Suprapubic skin (tissue), 4 donors: ENCODE measurements at regions not wholly inside any gene's neighbourhood (a gene's known extent, or its start where the extent isn't known, plus 50 kb on each side); places are given as distances from the start of the nearest gene placed in this dataset.
"Not testable (repeated sequence)": the region's sequence is repeated elsewhere in the genome, so short reads cannot be mapped to it uniquely, and the experiment has no call there.

Source experiments
- CTCF ChIP-seq, 2 donors: fragments of 200-600 bp in 1 of 2; fragments of 450-650 bp in 1 of 2; sonication (generic) in 1 of 2; IDR thresholded peaks; one replicate each; pipeline ENCODE4 v1.5.1; 2016 to 2019; ENCODE audit warnings: antibody characterized with exemption in 2 of 2, mild to moderate bottlenecking in 1 of 2, moderate library complexity in 1 of 2
- EP300 ChIP-seq: sonication (generic); formaldehyde crosslinking; IDR thresholded peaks from one replicate; pipeline ENCODE4 v1.6.1; 2017; ENCODE audit warnings: antibody characterized with exemption
- POLR2A ChIP-seq, 2 donors: fragments of 450-650 bp; IDR thresholded peaks; one replicate each; pipeline ENCODE4 v1.6.1; 2017; ENCODE audit warnings: antibody characterized with exemption in 2 of 2, mild to moderate bottlenecking in 2 of 2, moderate library complexity in 2 of 2
- POLR2AphosphoS5 ChIP-seq, 3 donors: sonication (generic); formaldehyde crosslinking; IDR thresholded peaks; one replicate each; pipeline ENCODE4 v1.6.1; 2017; ENCODE audit warnings: antibody characterized with exemption in 3 of 3

DNA sequence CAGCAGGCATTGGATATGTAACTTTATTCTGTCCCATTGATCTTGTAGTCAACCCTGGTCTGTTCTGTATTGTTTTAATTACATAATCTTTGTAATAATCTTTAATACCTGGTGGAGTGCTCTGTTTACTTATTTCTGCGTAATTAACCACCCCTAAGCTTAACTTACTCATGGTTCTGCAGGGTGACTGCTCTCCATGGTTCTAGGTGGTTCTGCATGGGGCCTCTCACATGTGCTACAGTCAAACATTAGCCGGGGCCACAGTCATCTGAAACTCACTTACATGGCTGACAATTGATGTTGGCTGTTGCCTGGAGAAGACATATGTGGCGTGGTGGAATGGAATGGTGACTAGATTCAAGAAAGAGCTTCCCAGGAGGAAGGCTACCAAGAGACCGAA, 1709.8 kb downstream of the SPATA31A7 start:
- TF ChIP-seq POLR2A (IDR thresholded peaks at IDR 0.05); POLR2AphosphoS5 (IDR thresholded peaks at IDR 0.05); EP300; CTCF (IDR thresholded peaks at IDR 0.05): not testable (repeated sequence)
